ENCODE measurements at regions not wholly inside any gene's neighbourhood (a gene's known extent, or its start where the extent isn't known, plus 50 kb on each side); places are given as distances from the start of the nearest gene placed in this dataset.

- no peak for TF ChIP-seq TOX (CRISPR knock-in tag; IDR thresholded peaks at IDR 0.05; ENCODE audit: borderline replicate concordance)
- TF ChIP-seq TSHZ2 (CRISPR knock-in tag; IDR thresholded peaks at IDR 0.05) = no peak
- TF ChIP-seq TCF4 (CRISPR knock-in tag; IDR thresholded peaks at IDR 0.05; ENCODE audit: borderline replicate concordance) = no peak
- TF ChIP-seq ISL1 (CRISPR knock-in tag; IDR thresholded peaks at IDR 0.05) = no peak
- no peak for TF ChIP-seq ARNTL (CRISPR knock-in tag; IDR thresholded peaks at IDR 0.05; ENCODE audit: borderline replicate concordance, low read depth)
- no peak for TF ChIP-seq ZNF8 (CRISPR knock-in tag; IDR thresholded peaks at IDR 0.05)
- TF ChIP-seq BACH2 (CRISPR knock-in tag; IDR thresholded peaks at IDR 0.05; ENCODE audit: borderline replicate concordance) = no peak
- TF ChIP-seq ZC3H10 (CRISPR knock-in tag; IDR thresholded peaks at IDR 0.05) = no peak
- no peak for TF ChIP-seq PATZ1 (CRISPR knock-in tag; IDR thresholded peaks at IDR 0.05; ENCODE audit: borderline replicate concordance)
- TF ChIP-seq GLIS3 (CRISPR knock-in tag; IDR thresholded peaks at IDR 0.05) = no peak
- TF ChIP-seq ZFP30 (CRISPR knock-in tag; IDR thresholded peaks at IDR 0.05) = no peak
- no peak for TF ChIP-seq CSRNP3 (CRISPR knock-in tag; IDR thresholded peaks at IDR 0.05)
- no peak for TF ChIP-seq RARB (CRISPR knock-in tag; IDR thresholded peaks at IDR 0.05)
- TF ChIP-seq CSDC2 (CRISPR knock-in tag; IDR thresholded peaks at IDR 0.05) = no peak
- TF ChIP-seq SNAI2 (CRISPR knock-in tag; IDR thresholded peaks at IDR 0.05) = no peak
- TF ChIP-seq POU6F1 (CRISPR knock-in tag; IDR thresholded peaks at IDR 0.05; ENCODE audit: borderline replicate concordance, low read depth) = no peak
- no peak for TF ChIP-seq ZNF70 (CRISPR knock-in tag; IDR thresholded peaks at IDR 0.05)
- TF ChIP-seq ZNF565 (CRISPR knock-in tag; conservative IDR thresholded peaks at IDR 0.05; ENCODE audit: low read depth) = no peak
- no peak for ATAC-seq
Measured at GRCh38 chr1:184840596-184840995, 85.9 kb upstream of the EDEM3 start.

GRCh38 chr1:184838504-184838951 is 83.9 kb upstream of the EDEM3 start:
- TF ChIP-seq RARB (CRISPR knock-in tag; IDR thresholded peaks at IDR 0.05) (0 out of 2 replicates have a peak, but pooled peaks have one; percentile 11), TCF4 (CRISPR knock-in tag; IDR thresholded peaks at IDR 0.05; ENCODE audit: borderline replicate concordance) (no peak), CSRNP3 (CRISPR knock-in tag; IDR thresholded peaks at IDR 0.05) (no peak), ZFP30 (CRISPR knock-in tag; IDR thresholded peaks at IDR 0.05) (no peak)
- peak; percentile 93 for ATAC-seq

- TF ChIP-seq TCF4 (CRISPR knock-in tag; IDR thresholded peaks at IDR 0.05; ENCODE audit: borderline replicate concordance) (no peak), ZC3H10 (CRISPR knock-in tag; IDR thresholded peaks at IDR 0.05) (peak; percentile 9; the same call in 1 of the 2 replicates), TOX (CRISPR knock-in tag; IDR thresholded peaks at IDR 0.05; ENCODE audit: borderline replicate concordance) (0 out of 2 replicates have a peak, but pooled peaks have one; percentile 32)
- ATAC-seq = peak; percentile 22
Measured at GRCh38 chr1:184836934-184837895, 82.6 kb upstream of the EDEM3 start.

Measured in SK-N-SH treated with all-trans-retinoic acid at 6 μM for 48 hours (cell line).